Prostate gland (tissue), 2 donors: ENCODE measurements at regions not wholly inside any gene's neighbourhood (a gene's known extent, or its start where the extent isn't known, plus 50 kb on each side); places are given as distances from the start of the nearest gene placed in this dataset.

Experiments
- DNase-seq: peaks from one replicate; pipeline ENCODE4 v3.0.0-alpha.2; 2019; ENCODE audit warnings: low spot score
- H3K27ac ChIP-seq, 2 donors: fragments of 200-600 bp; sonication (generic); 2 replicates each; pipeline ENCODE4 v1.5.1; 2017 to 2019
- H3K27me3 ChIP-seq: fragments of 200-600 bp; sonication (generic); replicated peaks from 2 replicates; pipeline ENCODE4 v1.5.1; 2019; ENCODE audit not compliant: insufficient read depth
- H3K36me3 ChIP-seq, 2 donors: fragments of 200-600 bp; sonication (generic); 1 replicate in 1 of 2; 2 replicates in 1 of 2; pipeline versions ENCODE4 v1.5.1 to v1.8.1; 2017 to 2019
- H3K4me1 ChIP-seq: fragments of 200-600 bp; sonication (generic); replicated peaks from 2 replicates; pipeline ENCODE4 v1.5.1; 2019
- H3K4me3 ChIP-seq, 2 donors: fragments of 200-600 bp; sonication (generic); 2 replicates each; pipeline ENCODE4 v1.5.1; 2017 to 2019
- H3K9me3 ChIP-seq: fragments of 200-600 bp; sonication (generic); 2 replicates; pipeline ENCODE4 v1.5.1; 2017
- POLR2A ChIP-seq: fragments of 450-650 bp; IDR thresholded peaks from one replicate; pipeline ENCODE4 v1.6.1; 2016; ENCODE audit warnings: antibody characterized with exemption, mild to moderate bottlenecking
- POLR2AphosphoS5 ChIP-seq: sonication (generic); formaldehyde crosslinking; IDR thresholded peaks from one replicate; pipeline ENCODE4 v1.6.1; 2017; ENCODE audit warnings: antibody characterized with exemption
- WGBS: methylation state at CpG from one replicate; pipeline ENCODE4 v1.1.5; 2018; 5-methylcytosine and 5-hydroxymethylcytosine counted together
- intact Hi-C: fragments of 100-400 bp; cut with DNase I; formaldehyde crosslinking; loops from one replicate; pipeline ENCODE4 v1.14.2; 2022
- TF ChIP-seq, protein P1 (sequence below), 4 experiments: fragments of 200-600 bp in 2 of 4; fragments of 450-650 bp in 2 of 4; sonication (generic) in 2 of 4; IDR thresholded peaks; 1 replicate in 3 of 4; 2 replicates in 1 of 4; pipeline ENCODE4 v1.5.1; 2016 to 2019; ENCODE audit warnings: antibody characterized with exemption in 4 of 4, mild to moderate bottlenecking in 2 of 4, moderate library complexity in 2 of 4

DNA sequence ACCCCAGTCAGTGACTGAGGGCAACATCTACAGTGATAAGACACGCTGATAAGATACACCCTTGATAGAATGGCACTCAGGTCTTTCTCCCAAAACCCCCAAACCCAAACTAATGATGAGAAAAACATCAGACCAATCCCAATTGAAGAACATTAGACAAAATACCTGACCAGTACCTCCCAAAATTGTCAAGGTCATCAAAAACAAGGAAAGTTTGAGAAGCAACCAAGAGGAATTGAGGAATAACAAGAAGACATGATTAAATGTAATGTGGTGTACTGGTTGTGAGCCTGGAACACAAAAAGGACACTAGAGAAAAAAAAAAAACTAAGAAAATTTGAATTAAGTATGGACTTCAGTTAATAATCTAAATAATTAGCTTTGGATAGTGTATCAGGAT, 222.8 kb downstream of the GAS1 start:
- TF ChIP-seq, protein P1, sequence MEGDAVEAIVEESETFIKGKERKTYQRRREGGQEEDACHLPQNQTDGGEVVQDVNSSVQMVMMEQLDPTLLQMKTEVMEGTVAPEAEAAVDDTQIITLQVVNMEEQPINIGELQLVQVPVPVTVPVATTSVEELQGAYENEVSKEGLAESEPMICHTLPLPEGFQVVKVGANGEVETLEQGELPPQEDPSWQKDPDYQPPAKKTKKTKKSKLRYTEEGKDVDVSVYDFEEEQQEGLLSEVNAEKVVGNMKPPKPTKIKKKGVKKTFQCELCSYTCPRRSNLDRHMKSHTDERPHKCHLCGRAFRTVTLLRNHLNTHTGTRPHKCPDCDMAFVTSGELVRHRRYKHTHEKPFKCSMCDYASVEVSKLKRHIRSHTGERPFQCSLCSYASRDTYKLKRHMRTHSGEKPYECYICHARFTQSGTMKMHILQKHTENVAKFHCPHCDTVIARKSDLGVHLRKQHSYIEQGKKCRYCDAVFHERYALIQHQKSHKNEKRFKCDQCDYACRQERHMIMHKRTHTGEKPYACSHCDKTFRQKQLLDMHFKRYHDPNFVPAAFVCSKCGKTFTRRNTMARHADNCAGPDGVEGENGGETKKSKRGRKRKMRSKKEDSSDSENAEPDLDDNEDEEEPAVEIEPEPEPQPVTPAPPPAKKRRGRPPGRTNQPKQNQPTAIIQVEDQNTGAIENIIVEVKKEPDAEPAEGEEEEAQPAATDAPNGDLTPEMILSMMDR (IDR thresholded peaks at IDR 0.05): no peak
- TF ChIP-seq POLR2AphosphoS5: no peak
- TF ChIP-seq POLR2A: no peak
- H3K4me1 ChIP-seq: no peaks in the 10 kb centered on the region
- intact Hi-C loops: no loop called here
- 100% methylated on average over 1 of the region's 1 CpG for WGBS
- no peak overlapping the region for H3K27ac ChIP-seq
- H3K36me3 ChIP-seq: no peaks in the 10 kb centered on the region
- no peaks in the 10 kb centered on the region for H3K9me3 ChIP-seq
- H3K27me3 ChIP-seq: no peaks in the 10 kb centered on the region
- no peak for DNase-seq
- no peak overlapping the region for H3K4me3 ChIP-seq

DNA sequence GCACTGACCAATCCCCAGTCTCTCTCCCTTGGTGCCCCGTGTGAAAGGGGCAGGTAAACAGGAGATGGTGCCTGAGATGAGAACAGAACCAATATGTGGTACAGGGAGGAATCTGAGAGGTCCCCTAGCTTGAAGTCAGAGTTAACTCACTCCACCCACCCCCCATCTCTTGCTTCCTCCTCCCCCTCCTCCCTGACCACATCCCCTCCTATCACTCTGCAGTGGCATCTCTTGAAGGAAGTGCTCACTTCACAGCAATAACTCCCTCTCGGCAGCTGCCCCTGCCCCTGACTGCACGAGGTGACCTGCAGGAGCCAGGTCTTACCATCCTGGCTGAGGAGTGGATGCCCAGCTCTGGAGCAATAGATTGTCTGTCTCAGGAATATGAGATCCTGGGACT, 224.0 kb downstream of the GAS1 start:
- DNase-seq: no peak
- no peak overlapping the region for H3K4me3 ChIP-seq
- intact Hi-C loops: no loop called here
- H3K36me3 ChIP-seq: no peaks in the 10 kb centered on the region
- 58% methylated on average over 3 of the region's 3 CpGs for WGBS
- no peak for TF ChIP-seq POLR2AphosphoS5
- TF ChIP-seq POLR2A: no peak
- TF ChIP-seq, protein P1 (IDR thresholded peaks at IDR 0.05): no peak
- no peaks in the 10 kb centered on the region for H3K27me3 ChIP-seq
- H3K9me3 ChIP-seq: no peaks in the 10 kb centered on the region
- no peaks in the 10 kb centered on the region for H3K4me1 ChIP-seq
- H3K27ac ChIP-seq: no peak overlapping the region

DNA sequence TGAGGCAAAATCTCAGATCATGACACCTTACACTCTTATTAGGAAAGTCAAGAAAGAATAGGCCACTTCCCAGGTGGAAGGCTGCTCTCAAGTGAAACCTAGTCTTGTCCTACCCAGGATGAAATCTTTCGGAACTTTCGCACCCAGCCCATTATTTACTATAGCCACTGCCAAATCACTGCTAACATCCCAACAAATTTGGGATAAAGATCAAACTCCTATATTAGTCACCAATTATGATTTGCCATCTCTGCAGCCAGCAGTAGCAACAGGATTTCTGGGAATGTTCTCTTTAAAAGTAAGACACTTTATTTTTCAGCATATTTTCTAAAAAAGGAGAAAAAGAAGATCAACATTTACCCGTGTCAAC, 224.6 kb downstream of the GAS1 start:
- intact Hi-C loops: no loop called here
- Histone ChIP-seq H3K36me3 (no peaks in the 10 kb centered on the region), H3K9me3 (no peaks in the 10 kb centered on the region), H3K27me3 (no peaks in the 10 kb centered on the region), H3K4me1 (no peaks in the 10 kb centered on the region), H3K4me3 (no peak overlapping the region), H3K27ac (no peak overlapping the region)
- 71% methylated on average over 3 of the region's 3 CpGs for WGBS
- no peak for TF ChIP-seq POLR2AphosphoS5
- TF ChIP-seq, protein P1 (IDR thresholded peaks at IDR 0.05): no peak
- TF ChIP-seq POLR2A: no peak
- no peak for DNase-seq

DNA sequence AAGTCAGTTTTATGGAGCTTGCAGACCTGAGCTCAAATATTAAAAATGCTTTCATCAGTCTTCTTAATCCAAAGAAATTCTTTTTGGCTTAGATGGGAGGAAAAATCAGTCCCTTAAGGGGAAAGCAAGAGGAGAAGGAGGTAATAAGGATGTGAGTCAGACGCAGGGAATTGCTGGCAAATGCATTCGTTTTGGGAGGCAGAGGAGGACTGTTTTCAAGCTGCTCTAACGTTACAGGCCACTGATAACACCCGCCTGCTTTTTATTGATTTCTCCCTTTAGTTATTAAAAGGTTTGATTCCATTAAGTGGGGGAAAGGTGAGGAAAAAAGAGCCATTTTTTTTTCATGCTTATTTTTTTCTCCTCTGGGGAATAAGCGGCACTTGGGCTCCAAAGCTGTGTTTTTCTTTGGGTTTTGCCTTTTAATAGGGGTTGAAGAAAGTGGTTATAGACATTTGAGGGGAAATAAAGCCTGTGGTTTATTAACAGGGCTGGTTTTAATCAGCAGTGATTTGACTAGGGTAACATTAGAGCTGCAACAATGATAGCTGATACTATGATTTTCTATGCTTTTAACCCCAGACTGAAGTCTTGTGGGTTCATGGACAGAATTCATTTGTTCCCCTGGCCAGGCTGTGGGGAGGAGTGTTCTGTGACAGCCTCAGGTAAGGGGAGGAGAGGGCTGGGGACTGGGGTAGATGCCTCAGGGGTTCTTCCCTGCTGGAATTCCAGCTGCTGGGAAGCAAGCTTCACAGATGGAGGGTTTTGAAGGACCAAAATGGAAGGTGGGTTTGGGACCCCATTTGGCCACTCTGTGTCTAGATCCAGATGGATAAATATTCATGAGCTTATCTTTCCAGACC, 225.2 kb downstream of the GAS1 start:
- WGBS: 20% methylated on average over 5 of the region's 5 CpGs
- peak; percentile 16 for DNase-seq
- Histone ChIP-seq H3K27me3 (no peaks in the 10 kb centered on the region), H3K36me3 (no peaks in the 10 kb centered on the region), H3K27ac (peak overlapping the region in 1 of 2 donors; percentile 26), H3K4me3 (no peak overlapping the region), H3K4me1 (no peaks in the 10 kb centered on the region), H3K9me3 (no peaks in the 10 kb centered on the region)
- peak; percentile 16 for TF ChIP-seq POLR2AphosphoS5
- TF ChIP-seq, protein P1 (IDR thresholded peaks at IDR 0.05): no peak
- intact Hi-C loops: no loop called here

DNA sequence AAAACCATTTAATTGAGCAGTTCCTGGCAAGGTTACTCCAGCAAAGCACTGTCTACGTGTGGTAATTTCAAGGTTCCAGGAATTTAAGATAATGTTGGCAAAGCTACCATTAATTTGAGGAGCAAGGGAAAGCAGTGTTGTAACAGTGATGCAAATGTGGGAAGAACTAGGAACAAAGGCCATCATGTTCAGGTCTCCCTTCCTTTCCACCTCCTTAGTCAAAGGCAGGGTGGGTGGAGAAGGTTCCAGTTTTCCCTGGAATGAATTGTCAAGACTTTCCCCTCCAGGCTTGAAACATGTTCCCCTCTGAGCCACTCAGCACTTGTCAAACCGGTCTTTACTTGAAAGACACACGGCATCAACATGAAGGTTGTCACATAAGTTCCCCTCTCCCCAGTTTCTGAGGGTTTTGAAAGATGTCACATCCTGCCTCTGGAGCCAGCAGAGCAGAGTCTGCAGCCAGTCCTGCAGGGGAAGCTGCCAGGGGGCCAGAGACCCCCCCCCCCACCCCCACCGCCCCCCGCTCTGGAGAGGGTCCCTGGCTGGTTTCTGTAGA, 226.0 kb downstream of the GAS1 start:
- H3K4me3 ChIP-seq: no peak overlapping the region
- WGBS: 17% methylated on average over 5 of the region's 5 CpGs
- H3K9me3 ChIP-seq: no peaks in the 10 kb centered on the region
- intact Hi-C loops: no loop called here
- no peaks in the 10 kb centered on the region for H3K36me3 ChIP-seq
- DNase-seq: no peak
- no peaks in the 10 kb centered on the region for H3K27me3 ChIP-seq
- no peak for TF ChIP-seq POLR2AphosphoS5
- no peak for TF ChIP-seq POLR2A
- TF ChIP-seq, protein P1 (IDR thresholded peaks at IDR 0.05): no peak
- H3K27ac ChIP-seq: no peak overlapping the region
- no peaks in the 10 kb centered on the region for H3K4me1 ChIP-seq
